Left renal pelvis (tissue), 4 donors: ENCODE measurements at regions not wholly inside any gene's neighbourhood (a gene's known extent, or its start where the extent isn't known, plus 50 kb on each side); places are given as distances from the start of the nearest gene placed in this dataset.
A peak's percentile ranks its signal among the peaks of the same experiment; 100 is the strongest.
"Not testable (repeated sequence)": the region's sequence is repeated elsewhere in the genome, so short reads cannot be mapped to it uniquely, and the experiment has no call there.

ENCODE experiments used
- DNase-seq, 4 donors: peaks; one replicate each; pipeline ENCODE4 v3.0.0-alpha.2; 2013; ENCODE audit warnings: low read depth in 4 of 4, low spot score in 3 of 4

- DNase-seq, result no peak
Observed at GRCh38 chr2:33967103-33967502, 368.0 kb upstream of the FAM98A start.

GRCh38 chr2:33958591-33958990 is 359.5 kb upstream of the FAM98A start:
- DNase-seq, result peak in 1 of 4 donors; percentile 18

DNA sequence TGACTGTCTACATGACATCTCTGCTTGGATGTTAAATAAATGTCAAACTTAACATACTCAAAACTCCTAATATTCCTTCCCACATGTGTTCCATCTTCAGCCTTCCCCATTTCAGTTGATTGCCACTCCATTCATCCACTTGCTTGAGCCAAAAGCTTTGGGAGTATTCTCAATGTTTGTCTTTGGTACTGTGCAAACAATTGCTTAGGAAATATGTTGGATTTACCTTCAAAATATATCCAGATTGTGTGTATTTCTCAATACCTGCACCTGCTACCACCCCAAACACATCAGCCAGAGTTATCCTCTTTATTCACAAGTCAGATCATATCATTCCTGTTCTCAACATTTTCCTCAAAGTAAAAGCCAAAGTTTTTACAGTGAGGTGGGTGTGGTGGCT is 350.3 kb upstream of the FAM98A start:
- DNase-seq, result no peak

- no peak for DNase-seq
Observed at GRCh38 chr2:33946193-33946592, 347.1 kb upstream of the FAM98A start.

- DNase-seq, result no peak
Observed at GRCh38 chr2:33933203-33933602, 334.1 kb upstream of the FAM98A start.

- no peak for DNase-seq
Observed at GRCh38 chr2:33931164-33931563, 332.1 kb upstream of the FAM98A start.

DNA sequence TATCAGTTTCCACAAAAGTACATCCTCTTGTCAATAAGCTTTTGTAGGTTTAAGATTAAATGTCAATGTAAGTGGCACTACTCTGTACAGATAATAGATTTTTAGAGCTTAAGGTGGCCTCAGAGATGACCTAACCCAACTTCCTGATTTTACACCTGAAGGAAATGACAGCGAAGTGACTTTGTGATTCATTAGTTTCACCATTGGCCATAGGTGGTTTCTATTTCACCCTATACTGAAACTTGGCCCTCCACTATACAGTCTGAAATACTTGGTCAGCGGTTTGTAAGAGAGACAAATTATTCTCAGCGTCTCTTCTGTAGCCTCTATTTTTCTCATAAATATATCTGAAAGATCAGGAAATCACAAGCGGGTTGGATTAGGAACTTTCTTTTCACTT is 330.4 kb upstream of the FAM98A start:
- no peak for DNase-seq

DNA sequence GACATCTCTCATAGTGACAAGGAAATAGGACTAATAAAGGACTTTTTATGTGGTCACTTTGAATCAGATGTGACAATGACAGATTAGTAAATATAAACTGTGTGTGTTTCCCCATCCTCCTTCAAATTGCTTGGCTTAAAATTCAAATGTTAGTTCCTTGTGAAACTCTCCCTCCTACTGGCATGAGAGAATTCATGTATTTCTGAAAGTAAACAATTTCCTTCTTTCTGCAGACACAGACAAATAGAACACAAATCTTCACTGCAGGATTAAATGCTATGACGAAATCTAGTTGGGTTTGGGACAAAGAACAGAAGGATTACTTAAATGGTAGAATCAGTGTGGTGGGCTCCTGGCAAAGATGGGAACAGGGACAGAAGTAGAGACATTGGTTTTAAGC is 328.7 kb upstream of the FAM98A start:
- no peak for DNase-seq

DNA sequence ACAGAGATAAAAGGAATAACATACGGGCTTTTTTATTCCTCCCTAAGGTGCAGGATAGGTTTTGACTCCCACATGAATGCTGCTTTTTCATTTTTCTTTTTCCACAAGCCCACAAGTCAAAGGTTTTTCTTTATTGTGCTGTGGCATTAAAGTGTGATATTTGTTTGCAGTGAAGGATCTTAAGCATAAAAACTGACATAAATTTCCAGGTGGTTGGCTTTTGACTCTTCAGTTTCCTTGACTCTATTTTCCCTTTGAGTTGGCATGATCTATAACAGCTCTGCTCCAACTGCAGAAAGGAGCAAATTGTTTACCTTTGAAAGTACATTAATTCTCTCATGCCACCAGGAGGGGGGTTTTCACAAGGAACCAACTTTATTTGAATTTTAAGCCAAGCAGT is 326.2 kb upstream of the FAM98A start:
- DNase-seq, result no peak

- DNase-seq, result no peak
Observed at GRCh38 chr2:33924586-33925169, 325.6 kb upstream of the FAM98A start.

DNA sequence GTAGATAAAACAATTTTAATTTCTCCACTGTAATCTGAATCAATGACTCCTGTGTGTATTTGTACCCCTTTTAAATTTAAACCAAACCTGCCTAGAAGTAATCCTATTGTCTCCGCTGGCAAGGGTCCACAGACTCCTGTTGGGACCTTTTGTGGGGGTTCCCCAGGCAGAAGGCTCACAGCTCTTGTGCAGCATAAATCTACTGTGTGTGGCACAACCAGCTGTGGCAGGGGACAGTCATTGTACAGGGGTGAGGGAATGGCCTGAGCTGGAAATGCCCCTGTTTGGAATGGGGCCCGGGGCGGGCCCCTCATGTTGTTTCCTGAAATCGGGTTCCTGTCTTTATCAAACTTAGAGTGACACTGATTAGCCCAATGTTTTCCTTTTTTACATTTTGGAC is 318.2 kb upstream of the FAM98A start:
- DNase-seq, result no peak

GRCh38 chr2:33913071-33913616 is 314.0 kb upstream of the FAM98A start:
- DNase-seq, result no peak

- no peak for DNase-seq
Observed at GRCh38 chr2:33911327-33911726, 312.2 kb upstream of the FAM98A start.

- DNase-seq, result no peak
Observed at GRCh38 chr2:33909945-33910695, 311.0 kb upstream of the FAM98A start.

DNA sequence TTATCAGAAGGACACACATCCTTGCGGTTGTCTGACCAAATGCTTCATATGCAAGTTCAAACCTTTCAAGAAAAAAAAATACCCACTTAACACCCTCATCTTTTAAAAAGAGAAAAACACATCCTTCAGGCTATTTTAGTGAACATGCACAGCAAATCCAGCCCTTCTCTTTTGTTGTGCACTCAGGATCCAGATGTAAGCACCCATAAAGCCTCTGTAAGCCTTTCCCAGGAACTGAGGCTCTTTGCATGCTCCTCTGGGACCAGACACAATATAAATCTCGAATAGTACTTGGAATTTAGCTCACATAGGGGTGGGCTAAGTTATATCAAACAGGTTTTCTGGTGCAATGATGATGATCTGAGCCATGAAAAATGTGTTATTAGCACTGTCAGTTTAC is 308.8 kb upstream of the FAM98A start:
- DNase-seq, result no peak

GRCh38 chr2:33906129-33906528 is 307.0 kb upstream of the FAM98A start:
- DNase-seq, result not testable (repeated sequence)

GRCh38 chr2:33904801-33905200 is 305.7 kb upstream of the FAM98A start:
- no peak for DNase-seq

DNA sequence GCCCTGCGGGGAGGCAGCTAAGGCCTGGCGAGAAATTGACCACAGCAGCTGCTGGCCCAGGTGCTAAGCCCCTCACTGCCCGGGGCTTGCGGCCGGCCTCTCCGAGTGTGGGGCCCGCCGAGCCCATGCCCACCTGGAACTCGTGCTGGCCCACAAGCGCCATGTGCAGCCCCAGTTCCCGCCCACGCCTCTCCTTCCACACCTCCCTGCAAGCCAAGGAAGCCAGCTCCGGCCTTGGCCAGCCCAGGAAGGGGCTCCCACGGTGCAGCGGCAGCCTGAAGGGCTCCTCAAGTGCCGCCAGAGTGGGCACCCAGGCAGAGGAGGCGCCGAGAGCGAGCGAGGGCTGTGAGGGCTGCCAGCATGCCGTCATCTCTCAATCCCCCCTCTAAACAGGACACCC is 304.6 kb upstream of the FAM98A start:
- no peak for DNase-seq

DNA sequence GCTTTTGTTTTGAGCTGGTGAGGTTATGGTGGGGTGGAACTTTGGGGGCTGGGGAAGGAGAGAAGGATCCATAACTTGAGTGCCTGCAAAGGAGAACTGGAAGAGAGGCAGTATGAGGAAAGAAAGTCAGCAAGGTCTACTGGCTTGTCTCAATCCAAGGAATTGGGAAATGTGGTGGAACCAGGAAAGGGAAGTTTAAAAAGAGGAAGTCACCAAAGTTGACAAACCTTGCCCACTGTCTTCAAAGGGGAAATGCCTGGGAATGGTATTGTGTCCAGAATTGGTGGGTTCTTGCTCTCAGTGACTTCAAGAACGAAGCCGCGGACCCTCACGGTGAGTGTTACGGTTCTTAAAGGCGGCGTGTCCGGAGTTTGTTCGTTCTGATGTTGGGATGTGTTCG is 304.1 kb upstream of the FAM98A start:
- no peak for DNase-seq

DNA sequence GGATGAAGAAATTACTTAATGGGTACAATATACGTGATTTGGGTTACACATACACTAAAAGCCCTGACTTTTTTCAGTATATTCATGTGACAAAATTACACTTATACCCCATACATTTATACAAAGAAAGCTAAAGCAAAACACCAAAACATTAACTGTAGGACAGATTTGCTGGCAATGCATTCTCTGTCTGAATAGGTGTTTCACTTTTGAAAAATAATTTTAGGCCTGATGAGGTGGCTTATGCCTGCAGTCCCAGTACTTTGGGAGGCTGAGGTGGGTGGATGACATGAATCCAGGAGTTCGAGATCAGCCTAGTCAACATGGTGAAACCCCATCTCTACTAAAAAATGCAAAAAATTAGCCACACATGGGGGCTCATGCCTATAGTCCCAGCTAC is 301.5 kb upstream of the FAM98A start:
- no peak for DNase-seq

- DNase-seq, result no peak
Observed at GRCh38 chr2:33897741-33898140, 298.6 kb upstream of the FAM98A start.

- no peak for DNase-seq
Observed at GRCh38 chr2:33893824-33894223, 294.7 kb upstream of the FAM98A start.
